ENCODE measurements at regions not wholly inside any gene's neighbourhood (a gene's known extent, or its start where the extent isn't known, plus 50 kb on each side); places are given as distances from the start of the nearest gene placed in this dataset.

DNA sequence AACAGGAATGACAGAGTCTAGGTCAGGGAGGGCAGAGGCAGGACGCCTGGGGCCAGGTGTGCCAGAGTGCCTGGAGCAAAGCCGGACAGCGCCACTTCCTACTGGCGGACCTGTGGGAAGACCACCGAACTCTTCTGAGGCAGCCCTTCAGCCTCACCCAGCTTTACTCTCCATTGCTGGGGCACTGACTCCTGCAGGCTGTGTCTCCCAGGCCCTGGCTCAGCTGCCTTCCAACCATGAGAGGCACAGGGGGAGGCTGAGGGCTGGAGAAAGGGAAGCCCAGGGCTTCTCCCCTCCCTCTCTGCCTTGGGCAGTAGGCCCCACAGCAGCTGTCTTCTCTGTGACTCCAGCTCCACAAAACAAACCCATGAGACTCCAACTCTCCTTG, 139.6 kb upstream of the UNC5B start:
- Mint-ChIP-seq H3K27me3 (no peaks in the 10 kb centered on the region), H3K4me1 (ENCODE audit: low read depth) (no peaks in the 10 kb centered on the region), H3K36me3 (ENCODE audit: low read depth) (no peaks in the 10 kb centered on the region), H3K27ac (no peak overlapping the region), H3K4me3 (no peak overlapping the region), H3K9me3 (no peaks in the 10 kb centered on the region)
- Histone ChIP-seq H3K4me1 (ENCODE audit: insufficient read depth, low read length) (no peaks in the 10 kb centered on the region), H3K9me3 (ENCODE audit: control insufficient read depth in 1 of 2, insufficient read depth in 1 of 2, low read length in 2 of 2) (no peaks in the 10 kb centered on the region), H3K4me3 (ENCODE audit: low read length) (no peak overlapping the region), H3K27me3 (ENCODE audit: control insufficient read depth in 1 of 2, insufficient read depth in 2 of 2, low read length in 2 of 2) (no peaks in the 10 kb centered on the region), H3K36me3 (ENCODE audit: insufficient read depth, low read length) (no peaks in the 10 kb centered on the region), H3K27ac (ENCODE audit: low read depth in 1 of 2, low read length in 2 of 2) (no peak overlapping the region)
- POLR2A ChIA-PET, result no interaction called here
- ATAC-seq (ENCODE audit: poor library complexity) (no peak), DNase-seq (no peak)
- intact Hi-C loops (cut with DNase I, micrococcal nuclease), result no loop called here
- TF ChIP-seq CTCF (IDR thresholded peaks at IDR 0.05), result no peak
- CTCF ChIA-PET, result no interaction called here

- no peaks in the 10 kb centered on the region for H3K36me3 Mint-ChIP-seq (ENCODE audit: low read depth)
Measured at GRCh38 chr10:71073451-71074175, 138.8 kb upstream of the UNC5B start.

GRCh38 chr10:71074176-71074755, 138.1 kb upstream of the UNC5B start:
- no peaks in the 10 kb centered on the region for H3K9me3 ChIP-seq (ENCODE audit: control insufficient read depth in 1 of 2, insufficient read depth in 1 of 2, low read length in 2 of 2)
- no peak overlapping the region for H3K27ac Mint-ChIP-seq

More at GRCh38 chr10:71073451-71074175, 138.8 kb upstream of the UNC5B start:
- Mint-ChIP-seq H3K4me3 (no peak overlapping the region), H3K27ac (no peak overlapping the region), H3K4me1 (ENCODE audit: low read depth) (no peaks in the 10 kb centered on the region), H3K27me3 (no peaks in the 10 kb centered on the region), H3K9me3 (no peaks in the 10 kb centered on the region)
- TF ChIP-seq CTCF (IDR thresholded peaks at IDR 0.05), result no peak
- Histone ChIP-seq H3K9me3 (ENCODE audit: control insufficient read depth in 1 of 2, insufficient read depth in 1 of 2, low read length in 2 of 2) (no peaks in the 10 kb centered on the region), H3K27me3 (ENCODE audit: control insufficient read depth in 1 of 2, insufficient read depth in 2 of 2, low read length in 2 of 2) (no peaks in the 10 kb centered on the region), H3K4me3 (ENCODE audit: low read length) (no peak overlapping the region), H3K27ac (ENCODE audit: low read depth in 1 of 2, low read length in 2 of 2) (no peak overlapping the region), H3K36me3 (ENCODE audit: insufficient read depth, low read length) (no peaks in the 10 kb centered on the region), H3K4me1 (ENCODE audit: insufficient read depth, low read length) (no peaks in the 10 kb centered on the region)
- ATAC-seq (ENCODE audit: poor library complexity) (no peak), DNase-seq (no peak)
- CTCF ChIA-PET, result no interaction called here
- intact Hi-C loops (cut with DNase I, micrococcal nuclease), result no loop called here
- POLR2A ChIA-PET, result no interaction called here

More at GRCh38 chr10:71074176-71074755, 138.1 kb upstream of the UNC5B start:
- no peaks in the 10 kb centered on the region for H3K27me3 Mint-ChIP-seq
- ChIA-PET CTCF (no interaction called here), POLR2A (no interaction called here)
- no peaks in the 10 kb centered on the region for H3K36me3 ChIP-seq (ENCODE audit: insufficient read depth, low read length)
- intact Hi-C loops (cut with DNase I, micrococcal nuclease), result no loop called here
- no peaks in the 10 kb centered on the region for H3K9me3 Mint-ChIP-seq
- no peaks in the 10 kb centered on the region for H3K36me3 Mint-ChIP-seq (ENCODE audit: low read depth)
- H3K4me1 Mint-ChIP-seq (ENCODE audit: low read depth), result no peaks in the 10 kb centered on the region
- no peaks in the 10 kb centered on the region for H3K4me1 ChIP-seq (ENCODE audit: insufficient read depth, low read length)
- H3K4me3 ChIP-seq (ENCODE audit: low read length), result no peak overlapping the region
- no peak for ATAC-seq (ENCODE audit: poor library complexity)
- no peak for TF ChIP-seq CTCF (IDR thresholded peaks at IDR 0.05)
- H3K27ac ChIP-seq (ENCODE audit: low read depth in 1 of 2, low read length in 2 of 2), result no peak overlapping the region
- no peak for DNase-seq
- no peak overlapping the region for H3K4me3 Mint-ChIP-seq
- H3K27me3 ChIP-seq (ENCODE audit: control insufficient read depth in 1 of 2, insufficient read depth in 2 of 2, low read length in 2 of 2), result no peaks in the 10 kb centered on the region

All from CD4-positive, alpha-beta T cell (primary cell).